Neural cell (in vitro differentiated cells): ENCODE measurements at regions not wholly inside any gene's neighbourhood (a gene's known extent, or its start where the extent isn't known, plus 50 kb on each side); places are given as distances from the start of the nearest gene placed in this dataset.

Source experiments
- H2AFZ ChIP-seq: fragments of 200-600, 300-800 bp; sonication (generic), shearing (Covaris generic); 2 replicates; pipeline ENCODE4 v1.6.0; 2014; ENCODE audit warnings: low read depth, mild to moderate bottlenecking, antibody characterized with exemption, low read length, moderate library complexity
- H3F3A ChIP-seq: fragments of 200-600 bp; shearing (Covaris generic); 2 replicates; pipeline ENCODE4 v1.6.1; 2016; ENCODE audit warnings: mild to moderate bottlenecking, moderate library complexity, mixed read lengths, antibody characterized with exemption, low read length; ENCODE audit not compliant: insufficient read depth, poor library complexity, severe bottlenecking
- H3K27ac ChIP-seq: fragments of 200-600, 300-800 bp; sonication (generic), shearing (Covaris generic); 2 replicates; pipeline ENCODE4 v1.5.1; 2014; ENCODE audit warnings: mild to moderate bottlenecking, low read length, moderate library complexity
- H3K27me3 ChIP-seq: fragments of 300-800, 200-600 bp; sonication (generic), shearing (Covaris generic); 2 replicates; pipeline ENCODE4 v1.6.0; 2014; ENCODE audit warnings: mild to moderate bottlenecking, low read depth, low read length, moderate library complexity; ENCODE audit not compliant: insufficient read depth
- H3K36me3 ChIP-seq: fragments of 300-800, 200-600 bp; sonication (generic), shearing (Covaris generic); 2 replicates; pipeline ENCODE4 v1.5.1; 2014; ENCODE audit warnings: mild to moderate bottlenecking, antibody characterized with exemption, low read length, moderate library complexity; ENCODE audit not compliant: insufficient read depth
- H3K4me2 ChIP-seq: fragments of 300-800, 200-600 bp; sonication (generic), shearing (Covaris generic); 2 replicates; pipeline ENCODE4 v1.6.0; 2014; ENCODE audit warnings: mild to moderate bottlenecking, low read length
- H3K4me3 ChIP-seq: fragments of 300-800, 200-600 bp; sonication (generic), shearing (Covaris generic); 2 replicates; pipeline ENCODE4 v1.5.1; 2014; ENCODE audit warnings: mild to moderate bottlenecking, low read length, moderate library complexity
- H3K79me2 ChIP-seq: fragments of 200-600 bp; shearing (Covaris generic); replicated peaks from 2 replicates; pipeline ENCODE4 v1.6.0; 2014; ENCODE audit warnings: mild to moderate bottlenecking, low read length, moderate library complexity; ENCODE audit not compliant: insufficient read depth
- H3K9ac ChIP-seq: fragments of 300-800, 200-600 bp; sonication (generic), shearing (Covaris generic); 2 replicates; pipeline ENCODE4 v1.6.1; 2016; ENCODE audit warnings: mild to moderate bottlenecking, low read length, mixed read lengths
- H3K9me2 ChIP-seq: fragments of 200-600 bp; shearing (Covaris generic); 2 replicates; pipeline ENCODE4 v1.6.1; 2016; ENCODE audit warnings: mild to moderate bottlenecking, low read length, mixed read lengths; ENCODE audit not compliant: insufficient read depth
- H3K9me3 ChIP-seq: fragments of 200-600, 300-800 bp; sonication (generic), shearing (Covaris generic); 2 replicates; pipeline ENCODE4 v1.6.1; 2016; ENCODE audit warnings: mild to moderate bottlenecking, mixed run types, low read length, moderate library complexity, mixed read lengths
- H4K20me1 ChIP-seq: fragments of 200-600 bp; shearing (Covaris generic); 2 replicates; pipeline ENCODE4 v1.6.1; 2016; ENCODE audit warnings: mild to moderate bottlenecking, mixed run types; ENCODE audit not compliant: insufficient read depth
- CTCF ChIP-seq: fragments of 450-650 bp; IDR thresholded peaks from 2 replicates; pipeline ENCODE4 v1.5.1; 2014; ENCODE audit warnings: antibody characterized with exemption, mild to moderate bottlenecking, moderate library complexity; ENCODE audit not compliant: poor library complexity, severe bottlenecking
- EP300 ChIP-seq: fragments of 450-650 bp; conservative IDR thresholded peaks from 2 replicates; pipeline ENCODE4 v1.6.1; 2014; ENCODE audit warnings: antibody characterized with exemption, mild to moderate bottlenecking, moderate library complexity; ENCODE audit not compliant: poor library complexity, severe bottlenecking
- EZH2 ChIP-seq: fragments of 200-600, 300-800 bp; shearing (Covaris generic), sonication (generic); IDR thresholded peaks from 2 replicates; pipeline ENCODE4 v1.6.1; 2014; ENCODE audit warnings: antibody characterized with exemption, low read length, borderline replicate concordance, mild to moderate bottlenecking; ENCODE audit not compliant: insufficient read depth, poor library complexity, severe bottlenecking
- MXI1 ChIP-seq: fragments of 450-650 bp; conservative IDR thresholded peaks from 2 replicates; pipeline ENCODE4 v1.6.1; 2014; ENCODE audit warnings: antibody characterized with exemption, mild to moderate bottlenecking; ENCODE audit not compliant: poor library complexity, severe bottlenecking
- POLR2AphosphoS5 ChIP-seq: IDR thresholded peaks from 2 replicates; pipeline ENCODE4 v1.6.1; 2012
- RAD21 ChIP-seq: fragments of 450-650 bp; conservative IDR thresholded peaks from 2 replicates; pipeline ENCODE4 v1.6.1; 2014; ENCODE audit warnings: antibody characterized with exemption, mild to moderate bottlenecking, moderate library complexity
- REST ChIP-seq: IDR thresholded peaks from 2 replicates; pipeline ENCODE4 v1.6.1; 2012; ENCODE audit warnings: borderline replicate concordance
- SMC3 ChIP-seq: fragments of 450-650 bp; conservative IDR thresholded peaks from 2 replicates; pipeline ENCODE4 v1.6.1; 2014; ENCODE audit warnings: antibody characterized with exemption, mild to moderate bottlenecking, moderate library complexity; ENCODE audit not compliant: poor library complexity
- TAF1 ChIP-seq: IDR thresholded peaks from 2 replicates; pipeline ENCODE4 v1.6.1; 2012; ENCODE audit warnings: low read depth

GRCh38 chr4:92129408-92129994 lies 174.3 kb upstream of the GRID2 start:
- no peaks in the 10 kb centered on the region for H3K27me3 ChIP-seq
- H3K4me2 ChIP-seq: no peak overlapping the region
- H3K79me2 ChIP-seq: no peaks in the 10 kb centered on the region
- H3F3A ChIP-seq: no peaks in the 10 kb centered on the region
- no peak overlapping the region for H3K9ac ChIP-seq
- no peak for TF ChIP-seq EZH2
- no peak for TF ChIP-seq POLR2AphosphoS5
- TF ChIP-seq RAD21: no peak
- TF ChIP-seq EP300: no peak
- no peak for TF ChIP-seq REST
- TF ChIP-seq MXI1: no peak
- TF ChIP-seq TAF1: no peak
- TF ChIP-seq SMC3: no peak
- no peak for TF ChIP-seq CTCF
- no peaks in the 10 kb centered on the region for H3K9me3 ChIP-seq
- H2AFZ ChIP-seq: no peak overlapping the region
- H3K27ac ChIP-seq: no peak overlapping the region
- no peak overlapping the region for H3K4me3 ChIP-seq
- H4K20me1 ChIP-seq: no peaks in the 10 kb centered on the region
- no peaks in the 10 kb centered on the region for H3K36me3 ChIP-seq
- H3K9me2 ChIP-seq: no peaks in the 10 kb centered on the region

- Histone ChIP-seq H3K27ac (no peak overlapping the region), H3K36me3 (no peaks in the 10 kb centered on the region), H3F3A (no peaks in the 10 kb centered on the region), H2AFZ (no peak overlapping the region), H3K4me2 (no peak overlapping the region), H4K20me1 (no peaks in the 10 kb centered on the region), H3K4me3 (no peak overlapping the region), H3K79me2 (no peaks in the 10 kb centered on the region), H3K9me3 (no peaks in the 10 kb centered on the region), H3K9me2 (no peaks in the 10 kb centered on the region), H3K27me3 (no peaks in the 10 kb centered on the region), H3K9ac (no peak overlapping the region)
- no peak for TF ChIP-seq REST
- TF ChIP-seq SMC3: no peak
- TF ChIP-seq MXI1: no peak
- TF ChIP-seq EZH2: no peak
- TF ChIP-seq POLR2AphosphoS5: no peak
- no peak for TF ChIP-seq EP300
- TF ChIP-seq CTCF: no peak
- no peak for TF ChIP-seq TAF1
- TF ChIP-seq RAD21: no peak
Measured at GRCh38 chr4:92136434-92136833, 167.3 kb upstream of the GRID2 start.
